ENCODE measurements at regions not wholly inside any gene's neighbourhood (a gene's known extent, or its start where the extent isn't known, plus 50 kb on each side); places are given as distances from the start of the nearest gene placed in this dataset.

DNA sequence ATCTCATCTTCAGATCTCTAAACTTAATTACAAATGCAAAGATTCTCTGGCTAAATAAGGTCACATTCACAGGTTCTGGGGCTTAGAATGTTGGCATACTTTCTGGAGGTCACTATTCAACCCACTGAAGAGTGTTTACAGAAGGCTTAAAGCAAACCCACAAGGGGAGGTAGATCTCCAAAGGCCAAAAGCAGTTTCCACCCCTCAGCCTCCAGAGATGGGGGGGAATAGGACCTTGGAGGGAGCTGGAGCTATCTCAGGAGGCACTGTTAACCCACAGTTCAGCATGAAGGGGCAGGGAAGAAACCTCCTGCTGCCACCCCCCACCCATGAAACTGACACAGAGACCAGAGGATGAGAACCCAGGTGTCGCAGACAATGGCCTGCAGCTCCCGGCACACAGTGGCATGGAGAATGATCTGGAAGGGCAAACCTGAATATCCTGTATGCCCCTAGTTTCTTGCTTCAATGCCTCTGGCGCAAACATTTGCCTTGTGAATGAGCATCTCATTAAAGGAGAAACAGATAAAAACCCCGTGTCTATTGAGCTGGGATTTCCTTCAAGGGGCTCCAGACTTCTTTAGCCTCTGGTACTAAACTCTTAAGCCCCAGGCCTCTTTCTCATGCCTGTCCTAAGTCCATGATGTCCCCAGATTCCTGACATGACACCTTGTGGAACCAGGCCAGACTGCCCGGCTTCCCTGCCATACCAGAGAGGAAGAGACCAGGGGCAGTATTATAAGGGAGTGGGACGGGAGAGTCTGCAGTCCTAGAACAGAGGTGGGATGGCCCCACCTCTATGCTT lies 103.1 kb upstream of the CDH5 start:
- Histone ChIP-seq H4K5ac (ENCODE audit: insufficient read length, low read depth, low read length) (no peak overlapping the region), H3K4me1 (replicated peaks in 1 of 4; ENCODE audit: control insufficient read depth in 3 of 4, insufficient read depth in 4 of 4, low read length in 3 of 4) (peaks cover 0 to 6% (median 4%) of the 10 kb centered on the region in 4 experiments; a peak in 5 of 7 replicates), H2BK5ac (ENCODE audit: low read depth, low read length) (no peak overlapping the region), H3K23ac (ENCODE audit: insufficient read length) (no peak overlapping the region), H3K79me2 (ENCODE audit: control insufficient read depth in 1 of 2, insufficient read depth in 2 of 2, low read length in 2 of 2) (no peaks in the 10 kb centered on the region; a peak in 1 of 4 replicates), H2AK5ac (ENCODE audit: low read depth, low read length) (no peak overlapping the region), H3K18ac (ENCODE audit: extremely low read depth, low read length) (no peak overlapping the region), H3K27ac (ENCODE audit: low read depth, low read length) (no peak overlapping the region), H4K8ac (ENCODE audit: extremely low read depth, insufficient read depth, low read length) (no peak overlapping the region), H4K91ac (replicated peaks; ENCODE audit: insufficient read length, low read length) (no peak overlapping the region), H3K4me3 (ENCODE audit: extremely low read depth in 1 of 4, insufficient read depth in 2 of 4, low read depth in 3 of 4, low read length in 4 of 4) (no peak overlapping the region), H2BK120ac (replicated peaks; ENCODE audit: low read depth, low read length) (no peak overlapping the region), H4K20me1 (replicated peaks in 1 of 2; ENCODE audit: control insufficient read depth in 1 of 2, insufficient read depth in 2 of 2, low read length in 2 of 2) (no peaks in the 10 kb centered on the region), H3K4me2 (ENCODE audit: insufficient read depth in 1 of 2, low read depth in 2 of 2, low read length in 2 of 2) (no peak overlapping the region), H3K23me2 (ENCODE audit: low read depth, low read length) (no peaks in the 10 kb centered on the region; the same call in 1 of the 2 replicates), H3K4ac (replicated peaks; ENCODE audit: insufficient read length, low read depth, low read length) (no peak overlapping the region), H2BK12ac (ENCODE audit: low read depth, low read length) (no peak overlapping the region), H2AFZ (ENCODE audit: low read length) (no peak overlapping the region), H3K27me3 (replicated peaks in 1 of 4; ENCODE audit: control insufficient read depth in 3 of 4, extremely low read depth in 1 of 4, insufficient read depth in 3 of 4, low read length in 3 of 4) (peaks cover 0 to 3% (median 0%) of the 10 kb centered on the region in 4 experiments; a peak in 1 of 7 replicates), H3K9me3 (ENCODE audit: insufficient read depth in 2 of 2, low read depth in 1 of 2, low read length in 1 of 2) (no peaks in the 10 kb centered on the region), H3K79me1 (ENCODE audit: low read depth, low read length) (no peaks in the 10 kb centered on the region), H3K14ac (ENCODE audit: insufficient read length) (no peak overlapping the region), H2BK20ac (ENCODE audit: low read length) (no peak overlapping the region), H3K9ac (replicated peaks in 1 of 4; ENCODE audit: extremely low read depth in 1 of 4, low read depth in 3 of 4, low read length in 3 of 4) (no peak overlapping the region), H3K56ac (replicated peaks; ENCODE audit: insufficient read length, low read depth, low read length) (no peak overlapping the region), H2BK15ac (ENCODE audit: low read length) (no peak overlapping the region), H3K36me3 (ENCODE audit: control insufficient read depth in 2 of 4, insufficient read depth in 4 of 4, low read length in 3 of 4) (no peaks in the 10 kb centered on the region)
- 93% methylated on average over 6 of the region's 6 CpGs; no CpG with 5 or more reads in 1 of the 2 experiments for WGBS, 2 experiments (ENCODE audit: extremely low coverage in 1 of 2, insufficient coverage in 1 of 2, insufficient read length in 1 of 2, insufficient replicate concordance in 2 of 2, low coverage in 1 of 2, low lambda C conversion rate in 2 of 2, missing lambda C conversion rate in 1 of 2)
- CTCF ChIA-PET (ENCODE audit: partially characterized antibody): interaction anchor here (0.8 to 1.9 kb wide), 4 partner anchors 8 to 12 kb away, joined by 3 to 6 read pairs (median 4); no protein-coding TSS in a partner anchor
- FAIRE-seq (no peak), DNase-seq (ENCODE audit: low read depth in 1 of 2, low spot score in 2 of 2) (no peak)
- POLR2A ChIA-PET (ENCODE audit: partially characterized antibody): no interaction called here
- TF ChIP-seq EP300 (IDR thresholded peaks at IDR 0.05; ENCODE audit: borderline replicate concordance in 1 of 2, low read depth in 2 of 2, low read length in 2 of 2) (no peak), NRF1 (IDR thresholded peaks at IDR 0.05; ENCODE audit: low read depth, low read length) (no peak), TCF12 (IDR thresholded peaks at IDR 0.05; ENCODE audit: low read depth, low read length) (no peak), NANOG (IDR thresholded peaks at IDR 0.05; ENCODE audit: insufficient read depth, low read depth, low read length, poor library complexity, severe bottlenecking) (no peak), SUZ12 (IDR thresholded peaks at IDR 0.05; ENCODE audit: low read length) (no peak), CHD1 (IDR thresholded peaks at IDR 0.05; ENCODE audit: low read depth, low read length) (no peak), SIRT6 (IDR thresholded peaks at IDR 0.05; ENCODE audit: low read length) (no peak), ASH2L (IDR thresholded peaks at IDR 0.05; ENCODE audit: low read length) (no peak), SP1 (IDR thresholded peaks at IDR 0.05; ENCODE audit: low read depth, low read length) (no peak), TAF1 (IDR thresholded peaks at IDR 0.05; ENCODE audit: low read depth, low read length) (no peak)
- TF ChIP-seq, protein P1, sequence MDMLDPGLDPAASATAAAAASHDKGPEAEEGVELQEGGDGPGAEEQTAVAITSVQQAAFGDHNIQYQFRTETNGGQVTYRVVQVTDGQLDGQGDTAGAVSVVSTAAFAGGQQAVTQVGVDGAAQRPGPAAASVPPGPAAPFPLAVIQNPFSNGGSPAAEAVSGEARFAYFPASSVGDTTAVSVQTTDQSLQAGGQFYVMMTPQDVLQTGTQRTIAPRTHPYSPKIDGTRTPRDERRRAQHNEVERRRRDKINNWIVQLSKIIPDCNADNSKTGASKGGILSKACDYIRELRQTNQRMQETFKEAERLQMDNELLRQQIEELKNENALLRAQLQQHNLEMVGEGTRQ (IDR thresholded peaks at IDR 0.05; ENCODE audit: low read length): no peak
- TF ChIP-seq, protein P2, sequence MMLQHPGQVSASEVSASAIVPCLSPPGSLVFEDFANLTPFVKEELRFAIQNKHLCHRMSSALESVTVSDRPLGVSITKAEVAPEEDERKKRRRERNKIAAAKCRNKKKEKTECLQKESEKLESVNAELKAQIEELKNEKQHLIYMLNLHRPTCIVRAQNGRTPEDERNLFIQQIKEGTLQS (IDR thresholded peaks at IDR 0.05; ENCODE audit: insufficient read depth, low read depth, low read length): no peak

Measured in H1 (cell line).